ENCODE measurements at regions not wholly inside any gene's neighbourhood (a gene's known extent, or its start where the extent isn't known, plus 50 kb on each side); places are given as distances from the start of the nearest gene placed in this dataset.

- no peak for DNase-seq
Observed at GRCh38 chr9:99403371-99403770, 181.3 kb downstream of the SEC61B start.

- DNase-seq, result no peak
Observed at GRCh38 chr9:99405359-99405758, 183.3 kb downstream of the SEC61B start.

- DNase-seq, result no peak
Observed at GRCh38 chr9:99406939-99407338, 184.9 kb downstream of the SEC61B start.

- DNase-seq, result no peak
Observed at GRCh38 chr9:99411068-99411467, 189.0 kb downstream of the SEC61B start.

- no peak for DNase-seq
Observed at GRCh38 chr9:99411479-99412115, 189.5 kb downstream of the SEC61B start.

- no peak for DNase-seq
Observed at GRCh38 chr9:99412606-99413005, 190.5 kb downstream of the SEC61B start.

GRCh38 chr9:99414321-99414720, 192.2 kb downstream of the SEC61B start:
- DNase-seq, result no peak

- DNase-seq, result no peak
Observed at GRCh38 chr9:99415606-99416005, 193.5 kb downstream of the SEC61B start.

- DNase-seq, result no peak
Observed at GRCh38 chr9:99416007-99416406, 193.9 kb downstream of the SEC61B start.

- no peak for DNase-seq
Observed at GRCh38 chr9:99419070-99419469, 197.0 kb downstream of the SEC61B start.

- DNase-seq, result no peak
Observed at GRCh38 chr9:99421369-99421768, 199.3 kb downstream of the SEC61B start.

GRCh38 chr9:99425124-99425523, 203.0 kb downstream of the SEC61B start:
- DNase-seq, result no peak

GRCh38 chr9:99425923-99426842, 204.1 kb downstream of the SEC61B start:
- DNase-seq, result no peak

- no peak for DNase-seq
Observed at GRCh38 chr9:99427260-99427659, 205.2 kb downstream of the SEC61B start.

- no peak for DNase-seq
Observed at GRCh38 chr9:99430301-99430700, 208.2 kb downstream of the SEC61B start.

- no peak for DNase-seq
Observed at GRCh38 chr9:99431103-99431502, 209.0 kb downstream of the SEC61B start.

GRCh38 chr9:99432075-99432474, 210.0 kb downstream of the SEC61B start:
- DNase-seq, result no peak

- DNase-seq, result no peak
Observed at GRCh38 chr9:99433095-99433494, 211.0 kb downstream of the SEC61B start.

- no peak for DNase-seq
Observed at GRCh38 chr9:99433555-99433954, 211.5 kb downstream of the SEC61B start.

- DNase-seq, result no peak
Observed at GRCh38 chr9:99436616-99437015, 214.5 kb downstream of the SEC61B start.

- no peak for DNase-seq
Observed at GRCh38 chr9:99437145-99437544, 215.1 kb downstream of the SEC61B start.

- DNase-seq, result no peak
Observed at GRCh38 chr9:99438596-99438995, 216.5 kb downstream of the SEC61B start.

- no peak for DNase-seq
Observed at GRCh38 chr9:99441829-99442228, 219.7 kb downstream of the SEC61B start.

- no peak for DNase-seq
Observed at GRCh38 chr9:99445371-99445891, 223.3 kb downstream of the SEC61B start.

Measured in NCI-H2227 treated with DMSO at 0.1 percent for 48 hours (cell line).